ENCODE measurements at regions not wholly inside any gene's neighbourhood (a gene's known extent, or its start where the extent isn't known, plus 50 kb on each side); places are given as distances from the start of the nearest gene placed in this dataset.

GRCh38 chr12:61848893-61849292 lies 411.3 kb upstream of the USP15 start:
- TF ChIP-seq CTCF (IDR thresholded peaks at IDR 0.05; ENCODE audit: low read depth, low read length, poor library complexity, severe bottlenecking) (no peak), EZH2phosphoT487 (IDR thresholded peaks at IDR 0.05; ENCODE audit: borderline replicate concordance, low read length) (no peak)

Measured in DOHH2 (cell line).